Non-pigmented ciliary epithelial cell (primary cell): ENCODE measurements at regions not wholly inside any gene's neighbourhood (a gene's known extent, or its start where the extent isn't known, plus 50 kb on each side); places are given as distances from the start of the nearest gene placed in this dataset.

Experiments
- DNase-seq: peaks from one replicate; pipeline ENCODE4 v3.0.0-alpha.2; 2010; ENCODE audit warnings: low read depth

DNA sequence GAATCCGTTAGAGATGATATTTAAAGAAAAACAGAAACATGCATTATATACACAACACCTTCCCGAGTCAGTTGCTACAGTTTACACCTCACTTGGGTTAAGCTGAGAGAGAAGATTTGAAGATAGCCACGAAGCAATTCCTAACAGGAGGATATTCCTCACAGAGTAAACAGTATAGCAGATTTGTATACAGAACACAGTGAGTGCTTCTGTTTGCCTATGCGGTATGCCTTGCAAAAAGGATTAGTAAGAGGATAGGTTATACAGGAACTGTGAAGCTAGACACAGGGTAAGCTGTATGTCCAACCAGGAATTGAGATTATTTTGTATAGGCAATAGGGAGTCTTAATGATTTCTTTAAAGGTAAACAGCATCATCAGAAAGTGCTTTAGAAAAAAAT, 471.8 kb downstream of the LIG4 start:
- no peak for DNase-seq

DNA sequence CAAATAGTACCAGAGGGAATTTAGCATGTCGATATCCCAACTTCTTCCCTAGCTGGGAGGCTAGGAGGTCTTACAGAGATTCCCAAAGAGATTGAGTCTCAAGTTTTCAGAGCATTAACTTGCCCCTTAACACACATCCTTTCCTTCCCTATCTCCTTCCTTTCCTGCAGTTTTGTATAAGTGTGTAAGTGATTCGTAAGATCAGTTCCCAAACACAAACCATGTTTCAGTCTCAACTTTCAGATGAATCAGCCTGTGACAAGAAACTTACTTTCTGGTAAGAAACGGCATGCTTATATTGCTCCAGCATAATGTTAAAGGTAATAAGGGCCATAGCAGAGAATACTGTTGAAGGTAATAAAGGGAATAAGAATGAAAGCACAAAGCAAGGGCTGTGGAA, 472.2 kb downstream of the LIG4 start:
- DNase-seq, result no peak

DNA sequence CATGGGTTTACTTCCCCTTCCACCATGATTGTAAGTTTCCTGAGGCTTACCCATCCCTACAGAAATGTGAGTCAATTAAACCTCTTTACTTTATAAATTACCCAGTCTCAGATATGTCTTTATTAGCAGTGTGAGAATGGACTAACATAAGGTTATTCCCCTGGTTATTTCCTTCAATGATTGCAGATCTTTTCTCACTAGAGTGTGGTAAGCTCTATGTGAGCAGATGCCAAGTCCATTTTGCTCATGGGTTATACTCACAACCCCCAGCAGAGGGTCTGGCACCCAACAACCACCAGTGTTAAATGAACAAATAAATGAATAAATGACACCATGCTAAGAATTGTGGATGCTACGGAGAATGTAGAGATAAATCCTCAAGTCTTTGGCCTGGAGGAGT, 472.8 kb downstream of the LIG4 start:
- DNase-seq, result no peak

DNA sequence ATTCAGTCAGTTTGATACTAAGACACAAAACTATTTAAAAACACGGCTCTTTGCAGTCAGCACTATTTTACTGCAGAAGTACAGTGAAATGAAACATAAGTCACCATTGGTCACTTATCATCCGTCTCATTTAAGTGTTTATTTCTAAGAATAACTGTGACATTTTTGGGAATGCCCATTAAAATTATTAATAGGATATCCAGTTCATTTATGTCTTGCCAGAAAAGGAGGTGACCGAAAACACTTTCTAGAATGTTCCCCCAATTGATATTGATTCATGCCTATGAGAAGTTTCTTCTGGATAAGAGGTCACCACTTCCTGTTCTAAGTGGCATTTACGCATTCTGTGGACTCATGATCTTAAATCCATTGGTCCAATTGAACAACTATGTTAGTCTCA, 477.3 kb downstream of the LIG4 start:
- no peak for DNase-seq

DNA sequence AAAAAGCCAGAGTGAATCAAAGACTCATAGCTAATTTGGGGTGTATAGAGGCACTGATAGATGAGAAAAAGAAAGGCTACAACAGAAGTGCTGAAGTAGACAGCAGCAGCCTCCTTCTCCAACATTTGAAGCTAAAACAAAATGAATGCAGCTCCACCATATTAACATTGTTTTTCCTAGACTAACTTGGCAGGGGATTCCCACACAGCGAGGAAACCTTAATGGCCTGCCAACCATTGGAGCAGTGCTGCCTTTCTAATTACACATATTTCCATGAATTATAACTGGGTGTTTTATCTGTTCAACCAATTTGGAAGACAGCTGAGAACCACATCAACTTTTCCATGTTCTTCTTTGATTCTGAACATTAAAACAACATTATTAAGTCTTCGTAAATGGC, 478.6 kb downstream of the LIG4 start:
- no peak for DNase-seq

DNA sequence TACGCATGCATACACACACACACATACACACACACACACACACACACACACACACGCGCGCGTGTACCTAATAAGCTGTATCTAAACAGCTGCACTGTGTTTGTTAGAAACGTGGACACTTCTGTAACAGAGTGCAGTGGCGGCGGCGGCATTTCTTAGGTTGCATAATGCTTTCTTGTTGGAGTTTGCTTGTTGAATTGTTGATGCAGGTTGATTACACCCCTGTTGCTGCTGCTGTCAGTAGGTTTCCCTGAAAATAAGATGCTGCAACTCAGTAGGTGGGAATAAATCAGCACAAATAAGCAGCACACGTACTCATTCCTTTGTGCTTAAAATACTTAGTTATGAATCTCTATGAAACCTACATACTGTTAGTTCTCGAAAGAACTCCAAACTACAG, 479.2 kb downstream of the LIG4 start:
- DNase-seq, result no peak

DNA sequence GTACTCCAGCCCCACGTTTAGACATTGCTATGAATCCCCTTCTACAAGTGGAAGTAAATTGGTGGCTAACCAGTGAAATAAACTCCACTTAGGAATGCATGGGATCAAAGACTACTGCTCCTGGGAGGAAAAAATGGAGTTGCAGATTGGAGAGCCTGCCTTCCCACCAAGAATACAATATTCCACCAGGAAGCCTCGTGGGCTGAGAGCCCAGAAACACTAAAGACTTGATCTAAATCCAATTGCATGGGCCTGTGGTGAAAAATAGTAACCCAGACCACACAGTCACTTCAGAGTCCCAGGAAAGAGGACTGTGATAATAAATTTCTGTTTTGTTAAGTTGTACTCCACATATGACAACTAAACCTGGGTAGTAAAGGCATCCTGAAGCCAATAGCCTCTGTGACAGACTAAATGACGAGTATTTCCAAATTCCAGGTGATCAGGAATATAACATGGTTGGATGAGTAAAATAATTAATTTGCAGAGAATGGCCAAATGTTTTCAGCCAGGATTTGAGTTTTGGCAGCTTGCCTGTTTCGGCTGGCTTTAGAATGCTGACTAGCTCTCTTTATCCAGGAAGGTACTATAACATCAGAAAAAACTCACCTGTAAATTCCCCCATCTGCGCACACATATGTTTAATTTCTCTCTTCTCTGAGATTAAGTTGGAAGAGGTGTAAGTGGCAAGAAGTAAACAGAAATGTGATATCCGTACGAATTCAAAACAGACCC, 480.3 kb downstream of the LIG4 start:
- no peak for DNase-seq

DNA sequence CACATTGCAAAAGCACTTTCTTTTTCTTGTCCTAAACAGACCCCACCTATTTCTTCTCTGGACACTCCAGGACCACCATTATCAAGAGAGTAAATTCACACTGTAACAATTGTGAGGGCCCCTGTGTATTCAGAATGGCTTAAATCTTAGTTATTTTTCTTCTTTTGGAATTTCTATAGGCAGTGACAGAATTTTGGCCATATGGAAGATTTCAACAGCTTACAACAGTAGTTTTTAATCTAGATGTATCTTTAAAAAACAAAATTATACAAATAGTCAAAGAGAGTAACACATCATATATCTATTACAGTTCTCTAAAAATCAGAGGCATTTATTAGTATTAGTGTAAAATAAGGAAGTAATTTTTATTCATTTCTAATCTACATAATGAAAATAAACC, 482.1 kb downstream of the LIG4 start:
- DNase-seq, result no peak

DNA sequence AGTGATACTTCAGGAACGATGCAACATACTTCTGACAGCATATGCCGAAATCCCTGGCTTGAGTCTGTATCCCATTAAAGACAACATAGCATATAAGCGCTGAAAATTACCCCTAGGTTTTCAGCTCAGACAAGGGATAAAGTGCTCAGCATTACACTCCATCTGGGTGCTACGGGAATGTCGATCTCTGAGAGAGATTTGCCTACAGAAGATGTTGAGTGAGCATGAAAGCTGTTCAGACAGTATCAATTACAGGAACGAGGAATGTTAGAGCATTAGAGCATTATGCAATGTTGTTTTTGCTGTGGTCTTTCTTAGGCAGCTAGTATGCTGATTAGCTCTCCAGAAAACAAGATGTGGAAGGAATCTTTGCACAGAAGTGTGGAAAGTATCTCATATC, 484.5 kb downstream of the LIG4 start:
- peak; percentile 36 for DNase-seq

DNA sequence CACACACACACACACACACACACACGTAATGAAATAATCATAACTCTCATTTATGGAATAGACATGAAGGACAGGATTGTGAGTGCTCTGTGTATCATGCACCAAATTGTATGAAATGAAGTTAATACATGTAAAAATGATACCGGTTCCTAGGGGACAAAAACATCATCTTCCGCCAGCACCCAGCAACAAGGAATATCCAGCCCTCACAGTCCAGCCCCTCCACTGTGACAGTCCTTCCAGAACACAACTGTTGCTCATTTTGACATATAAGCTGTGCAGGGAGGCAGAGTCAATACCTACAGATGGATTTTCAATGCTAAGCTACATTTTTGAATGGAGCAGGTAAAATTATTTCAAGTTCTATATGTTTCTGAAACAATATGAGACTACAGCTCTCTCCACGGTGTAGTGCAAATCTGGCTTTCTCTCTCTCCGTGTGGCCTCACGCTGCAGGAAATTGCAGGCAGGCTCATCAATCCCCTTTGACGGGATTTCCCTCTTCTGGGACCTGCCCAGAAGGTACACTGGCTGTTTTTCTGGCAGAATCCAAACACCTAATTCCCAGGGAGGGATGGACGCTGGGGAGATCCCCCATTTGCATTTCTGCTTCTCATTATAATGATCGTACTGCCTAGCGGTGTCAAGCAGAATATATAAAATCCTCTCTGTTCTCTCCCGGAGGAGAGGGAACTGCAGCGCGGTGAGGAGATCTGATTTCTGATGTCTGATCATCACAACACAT, 494.0 kb downstream of the LIG4 start:
- no peak for DNase-seq

DNA sequence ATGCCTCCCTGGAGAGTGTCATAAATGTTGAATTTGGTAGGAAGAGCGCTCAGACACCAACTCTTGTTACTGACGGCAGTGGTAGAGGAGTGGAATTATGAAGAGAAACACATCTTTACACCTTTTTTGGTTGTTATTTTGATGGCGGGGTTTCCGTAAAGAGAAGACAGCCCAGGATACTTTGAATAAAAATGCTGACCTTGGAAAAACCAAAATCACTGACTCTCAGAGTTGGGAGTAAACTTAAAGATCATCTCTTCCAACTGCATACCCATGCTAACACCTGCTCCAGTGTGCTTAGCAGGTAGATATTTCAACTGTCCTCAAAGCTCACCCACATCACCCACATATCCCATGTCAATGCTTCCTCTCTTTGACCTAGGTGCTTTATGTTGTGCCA, 498.6 kb downstream of the LIG4 start:
- DNase-seq, result no peak

DNA sequence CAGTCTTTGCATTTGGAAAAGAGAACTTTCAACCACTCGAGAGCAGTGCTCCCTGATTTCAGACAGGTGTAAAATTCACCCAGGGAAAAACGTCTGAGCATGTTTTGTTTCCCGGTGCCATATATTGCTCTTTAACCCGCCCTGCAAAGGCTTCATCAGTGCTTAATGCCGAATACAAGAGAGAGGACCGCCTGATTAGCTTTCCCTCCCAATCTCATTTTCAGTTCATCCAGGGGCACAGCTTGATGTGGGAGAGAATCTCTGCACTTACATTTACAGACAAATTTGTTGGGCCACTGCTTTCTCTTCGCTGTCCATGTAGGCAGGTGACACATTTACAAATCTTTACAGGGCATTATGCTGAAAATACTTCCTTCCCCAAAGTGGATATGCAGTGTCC, 499.1 kb downstream of the LIG4 start:
- DNase-seq, result no peak

DNA sequence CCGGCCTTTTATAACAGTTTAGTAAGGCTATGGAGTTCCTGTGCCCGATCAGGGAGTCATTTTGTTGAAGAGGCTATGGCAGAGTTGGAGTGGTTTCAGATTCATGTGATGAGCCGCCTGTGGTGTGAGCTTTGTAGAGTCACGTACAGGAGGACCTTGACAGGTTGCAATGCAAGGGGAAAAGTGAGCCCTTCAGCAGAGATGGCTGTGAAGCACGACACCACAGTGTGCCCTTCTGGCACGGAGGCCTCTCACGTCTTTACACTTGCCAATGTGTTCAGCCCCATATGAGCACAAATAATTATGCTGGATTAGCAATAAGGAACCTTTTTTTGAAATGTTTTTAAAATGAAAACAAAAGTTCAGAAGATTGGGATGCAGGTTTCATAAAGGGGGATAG, 499.8 kb downstream of the LIG4 start:
- no peak for DNase-seq

DNA sequence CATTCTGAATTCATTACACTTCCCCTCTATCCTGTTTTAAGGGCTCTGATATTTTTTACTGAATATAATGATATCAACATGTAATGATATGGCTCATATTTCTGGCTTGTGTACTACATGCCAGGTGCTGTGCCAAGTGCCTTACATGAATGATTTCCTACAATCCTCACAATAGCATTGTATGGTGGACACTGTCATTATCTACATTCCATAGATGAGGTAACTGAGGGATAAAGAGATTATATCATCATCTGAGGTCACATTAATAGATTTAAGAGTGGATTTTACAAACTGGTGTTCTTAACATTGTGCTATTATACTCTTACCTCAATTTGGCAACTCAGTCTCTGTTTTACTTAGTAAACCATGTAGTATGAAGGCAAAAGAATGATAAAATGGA, 502.0 kb downstream of the LIG4 start:
- no peak for DNase-seq

DNA sequence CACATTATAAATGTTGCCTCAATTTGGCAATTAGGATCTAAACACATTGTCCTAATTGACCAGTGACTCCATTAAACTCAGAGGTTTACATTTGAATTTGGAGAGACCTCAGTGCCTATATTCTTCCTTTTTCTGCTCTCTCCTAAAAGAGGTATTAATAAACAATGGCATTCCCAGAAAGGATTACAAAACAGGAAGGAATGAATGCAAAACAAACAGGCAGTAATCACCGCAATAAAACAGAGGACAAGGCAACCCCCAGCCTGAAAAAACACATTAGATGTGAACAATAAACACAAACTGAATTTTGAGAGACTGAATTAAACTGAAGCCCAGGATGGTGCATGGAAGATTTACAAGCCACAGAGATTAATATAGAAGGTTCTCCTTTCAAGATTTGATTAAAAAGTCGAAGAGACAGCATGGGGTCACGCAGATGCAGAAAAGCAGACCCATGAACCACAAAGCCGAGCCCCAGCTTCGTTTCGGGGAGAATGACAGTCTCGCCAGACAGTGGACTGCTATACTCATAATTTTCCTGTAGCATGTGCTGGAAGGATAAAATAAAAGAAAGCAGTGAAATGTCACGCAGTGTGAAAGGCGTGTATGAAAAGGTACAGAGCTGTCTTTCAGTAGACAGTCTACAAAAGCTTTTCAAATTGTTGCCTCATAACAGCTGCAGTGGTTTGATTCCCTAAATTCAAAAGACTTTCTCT, 503.0 kb downstream of the LIG4 start:
- no peak for DNase-seq

DNA sequence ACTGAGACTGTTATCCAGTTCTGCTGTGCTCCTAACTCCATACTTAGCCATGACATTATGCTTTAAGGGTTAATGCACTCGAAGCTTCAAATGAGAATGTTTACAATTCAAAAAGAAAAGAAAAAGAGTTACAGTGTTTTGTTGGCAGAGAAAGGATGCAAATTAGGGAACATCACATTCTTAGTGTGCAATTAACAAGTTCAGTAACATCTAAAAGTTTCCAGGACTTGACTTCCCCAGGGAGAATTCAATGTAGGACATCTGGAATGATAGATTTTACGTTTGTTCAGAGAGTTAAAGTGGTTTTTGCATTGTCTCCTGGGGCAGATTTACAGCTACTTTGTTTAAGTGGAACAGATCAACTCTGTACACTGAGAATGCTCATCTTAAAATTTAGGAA, 525.2 kb downstream of the LIG4 start:
- no peak for DNase-seq

DNA sequence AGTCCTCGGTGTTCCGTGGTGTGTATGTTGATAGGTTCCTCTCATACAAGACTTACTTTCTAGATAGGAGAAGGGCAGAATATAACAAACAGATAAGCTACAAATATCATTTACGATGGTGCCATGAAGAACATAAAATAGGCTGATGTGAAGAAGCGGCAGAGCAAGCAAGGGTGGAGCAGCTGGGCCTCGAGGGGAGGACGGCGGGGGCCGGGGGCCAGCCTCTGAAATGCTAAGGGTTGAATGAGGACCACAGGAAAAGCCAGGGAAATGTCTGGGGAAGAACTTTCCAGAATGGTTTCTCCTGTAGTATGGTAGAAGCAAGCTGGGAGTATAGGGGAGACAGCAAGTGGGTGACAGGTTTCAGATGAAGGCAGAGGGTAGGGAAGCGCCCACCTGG, 529.5 kb downstream of the LIG4 start:
- no peak for DNase-seq

DNA sequence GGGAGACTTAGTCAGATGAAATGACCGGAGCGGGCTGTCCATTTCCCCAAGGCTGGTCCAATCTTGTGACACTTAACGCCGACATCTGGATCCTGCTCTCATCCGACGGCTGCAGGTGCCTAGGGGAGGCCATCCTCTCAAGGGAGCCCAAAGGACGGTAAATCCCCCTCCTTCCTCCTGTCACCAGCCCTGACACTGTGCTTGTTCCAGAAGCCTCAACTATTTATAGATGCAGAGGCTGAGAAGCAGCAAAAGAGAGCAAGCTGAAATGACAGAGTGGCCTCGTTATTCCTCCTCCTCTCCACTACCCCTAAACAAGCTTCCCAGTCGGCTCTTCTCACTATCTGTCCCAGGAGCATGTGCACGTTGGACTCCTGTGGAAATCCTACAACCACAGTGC, 533.7 kb downstream of the LIG4 start:
- DNase-seq, result no peak

DNA sequence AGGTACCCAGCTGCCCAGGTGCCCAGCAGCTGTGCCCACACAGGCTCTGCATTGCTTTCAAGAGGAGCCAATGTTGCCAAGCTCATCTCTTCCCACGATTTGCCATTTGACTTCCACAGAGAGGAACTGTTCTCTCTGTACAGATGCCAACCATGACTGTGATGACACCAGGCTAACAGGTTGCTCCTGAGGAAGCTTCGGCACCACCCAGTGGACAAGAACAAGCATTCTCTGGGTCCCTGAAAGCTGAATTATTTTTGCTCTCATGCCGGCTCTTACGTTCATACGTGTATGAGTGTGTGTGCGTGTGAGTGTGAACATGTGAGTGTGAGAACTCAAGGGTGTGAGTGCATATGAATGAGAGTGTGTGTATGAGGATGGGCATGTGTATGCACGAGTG, 535.2 kb downstream of the LIG4 start:
- DNase-seq, result no peak

DNA sequence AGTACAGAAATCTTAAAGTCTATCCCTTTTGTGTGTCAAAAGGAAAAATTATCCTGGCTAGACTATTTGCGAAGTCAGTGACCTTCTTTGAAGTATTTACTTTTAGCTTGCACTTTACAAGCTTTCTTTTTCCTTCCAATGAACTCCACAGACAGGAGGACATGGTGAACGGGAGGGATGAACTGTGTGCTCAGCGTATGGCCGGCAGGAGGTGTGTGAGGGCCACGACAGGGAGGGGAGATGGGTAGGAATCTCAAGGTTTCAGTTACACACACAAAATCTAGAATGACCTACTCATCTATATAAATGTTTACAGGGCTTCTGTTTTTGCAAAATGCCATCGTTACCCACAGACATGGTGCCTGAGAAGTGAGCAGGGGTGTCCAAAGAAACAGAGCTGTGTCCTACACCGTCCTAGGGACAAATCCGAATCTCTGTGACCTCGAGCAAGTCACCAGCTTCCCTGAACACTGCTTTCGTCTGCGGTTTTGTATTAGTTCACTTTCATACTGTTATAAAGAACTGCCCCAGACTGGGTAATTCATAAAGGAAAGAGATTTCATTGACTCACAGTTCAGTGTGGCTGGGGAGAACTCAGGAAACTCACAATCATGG, 537.2 kb downstream of the LIG4 start:
- no peak for DNase-seq

DNA sequence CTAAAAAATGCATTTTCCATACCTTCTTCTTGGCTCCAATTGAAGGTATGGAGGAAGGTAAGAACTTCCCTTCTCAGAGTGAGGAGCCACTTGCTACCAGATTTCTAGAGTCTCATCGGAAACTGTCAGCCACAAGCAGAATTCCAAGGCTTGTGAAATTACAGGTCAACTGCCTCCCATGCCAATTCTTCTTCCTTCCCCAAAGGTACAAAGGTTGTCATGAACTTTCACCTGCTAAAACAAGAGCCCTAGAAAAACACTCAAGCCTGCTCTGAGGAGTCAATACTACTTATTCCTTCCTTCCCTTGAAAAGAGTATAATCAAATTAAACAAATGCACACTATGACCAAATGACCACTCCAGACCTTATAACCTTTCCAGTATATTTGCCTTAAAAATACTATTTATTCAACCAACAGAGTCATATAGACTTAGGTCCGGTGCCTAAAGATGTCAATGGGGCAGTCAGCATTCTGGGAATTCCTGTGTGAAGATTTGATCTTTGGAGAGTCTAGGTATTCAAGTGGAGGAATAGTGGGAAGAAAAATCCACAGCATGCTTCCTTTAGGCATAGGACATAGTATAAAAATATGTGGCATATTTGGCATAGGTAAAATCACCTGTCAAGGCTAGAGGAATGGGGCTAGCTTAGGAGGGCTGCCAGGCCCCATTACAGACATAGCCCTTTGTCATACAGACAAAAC, 539.3 kb downstream of the LIG4 start:
- DNase-seq, result no peak

DNA sequence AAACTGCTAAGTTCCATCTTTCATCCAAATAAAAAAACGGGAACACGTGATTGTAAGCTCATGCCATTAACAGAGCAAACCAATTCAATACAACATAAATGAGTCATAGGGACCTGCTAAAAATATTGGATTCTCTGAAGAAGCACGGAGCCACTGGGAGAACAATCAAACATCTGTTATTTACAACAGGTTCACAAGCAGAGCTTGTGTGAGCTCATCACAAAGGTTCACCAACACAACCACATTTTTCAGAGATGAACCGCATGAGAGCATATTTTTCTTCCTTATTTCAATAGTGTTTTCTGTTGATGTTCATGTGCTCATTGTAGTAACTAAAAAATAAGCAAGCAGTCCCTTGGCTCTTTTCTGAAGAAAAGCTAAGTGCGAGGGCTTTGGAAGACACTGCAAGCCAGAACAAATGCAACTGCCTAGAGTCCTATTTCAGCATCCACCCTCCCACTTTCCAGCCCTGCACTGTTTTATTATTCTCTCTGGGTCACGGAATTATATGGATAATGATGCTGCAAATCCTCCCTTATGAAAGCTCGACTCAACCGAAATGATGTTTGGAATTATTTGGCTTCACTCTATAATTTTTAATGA, 545.8 kb downstream of the LIG4 start:
- peak; percentile 47 for DNase-seq
